A549 (cell line): ENCODE measurements at regions not wholly inside any gene's neighbourhood (a gene's known extent, or its start where the extent isn't known, plus 50 kb on each side); places are given as distances from the start of the nearest gene placed in this dataset.

Experiments used
- ATAC-seq, 2 experiments: fragments of 200-7000 bp in 1 of 2; fragments of >200 bp in 1 of 2; cut with Nextera tagmentation in 1 of 2; cut with Tn5 transposase in 1 of 2; 3 replicates each; pipeline versions ENCODE4 v1.8.0 to v1.9.1; 2018 to 2020; ENCODE audit warnings: mild to moderate bottlenecking in 1 of 2, moderate library complexity in 1 of 2
- CTCF ChIA-PET: fragments of 300-600 bp; sonication (Branson Sonifier 250); formaldehyde crosslinking; extraction: SDS; loops from one replicate; lab custom pipeline; 2021; ENCODE audit warnings: antibody characterized with exemption, inconsistent platforms; lab: Yijun Ruan, JAX
- POLR2A ChIA-PET: fragments of 350-600 bp; formaldehyde crosslinking; extraction: SDS; loops from one replicate; lab custom pipeline; 2021; ENCODE audit warnings: antibody characterized with exemption, inconsistent platforms; lab: Yijun Ruan, JAX
- DNase-seq, 2 experiments: peaks; one replicate each; pipeline versions ENCODE4 v3.0.0 to v3.0.0-alpha.2; 2011 to 2016; ENCODE audit warnings: low read depth in 1 of 2, low spot score in 1 of 2
- FAIRE-seq: peaks from 2 replicates; lab custom pipeline; 2011; peaks lifted over from hg19 to GRCh38; lab: Jason Lieb, UNC
- H3K27ac ChIP-seq, 2 experiments: fragments of >200 bp; sonication (Bioruptor Twin); formaldehyde crosslinking; 3 replicates each; pipeline ENCODE4 v1.5.1; 2016 to 2017
- H3K4me1 ChIP-seq: fragments of >200 bp; sonication (Bioruptor Twin); formaldehyde crosslinking; 3 replicates; pipeline ENCODE4 v1.6.1; 2016
- H3K4me2 ChIP-seq: fragments of >200 bp; sonication (Bioruptor Twin); formaldehyde crosslinking; 3 replicates; pipeline ENCODE4 v1.6.1; 2016
- H3K4me3 ChIP-seq: fragments of >200 bp; sonication (Bioruptor Twin); formaldehyde crosslinking; 3 replicates; pipeline ENCODE4 v1.5.1; 2016
- H3K9me3 ChIP-seq: fragments of >200 bp; sonication (Bioruptor Twin); formaldehyde crosslinking; 3 replicates; pipeline ENCODE4 v1.6.1; 2016
- CEBPB ChIP-seq, 2 experiments: fragments of >200 bp in 1 of 2; sonication (Bioruptor Twin) in 1 of 2; formaldehyde crosslinking in 1 of 2; IDR thresholded peaks; 2 replicates each; pipeline ENCODE4 v1.6.1; 2012 to 2016
- CHD4 ChIP-seq: fragments of 200-600 bp; sonication (generic); IDR thresholded peaks from 2 replicates; pipeline ENCODE4 v1.6.1; 2016; ENCODE audit warnings: antibody characterized with exemption, mild to moderate bottlenecking, borderline replicate concordance
- CTCF ChIP-seq: fragments of >200 bp; sonication (Bioruptor Twin); formaldehyde crosslinking; IDR thresholded peaks from 3 replicates; pipeline ENCODE4 v1.5.1; 2016
- EHF ChIP-seq: fragments of 250-450 bp; sonication (Bioruptor Pico); IDR thresholded peaks from 2 replicates; pipeline ENCODE4 v1.5.0; 2020; ENCODE audit warnings: mild to moderate bottlenecking
- EP300 ChIP-seq, 2 experiments: fragments of >200 bp; sonication (Bioruptor Twin); formaldehyde crosslinking; IDR thresholded peaks; 2 replicates in 1 of 2; 3 replicates in 1 of 2; pipeline ENCODE4 v1.6.1; 2016 to 2017
- ESRRA ChIP-seq: fragments of 150-350 bp; IDR thresholded peaks from 2 replicates; pipeline ENCODE4 v1.6.1; 2014; ENCODE audit warnings: mild to moderate bottlenecking, low read length, borderline replicate concordance
- FOSL2 ChIP-seq, 2 experiments: fragments of 450-650 bp in 1 of 2; fragments of >200 bp in 1 of 2; sonication (Bioruptor Twin) in 1 of 2; formaldehyde crosslinking; IDR thresholded peaks; 2 replicates each; pipeline versions ENCODE4 v1.5.0 to v1.6.1; 2016 to 2020; ENCODE audit warnings: mild to moderate bottlenecking in 1 of 2, moderate library complexity in 1 of 2
- HDAC2 ChIP-seq: fragments of 200-600 bp; sonication (generic); IDR thresholded peaks from 2 replicates; pipeline ENCODE4 v1.6.1; 2016
- HOXA7 ChIP-seq: fragments of 250-450 bp; sonication (Bioruptor Pico); IDR thresholded peaks from 2 replicates; pipeline ENCODE4 v1.5.0; 2020; ENCODE audit warnings: mild to moderate bottlenecking, moderate library complexity
- HOXB13 ChIP-seq: fragments of 250-450 bp; sonication (Bioruptor Pico); IDR thresholded peaks from 2 replicates; pipeline ENCODE4 v1.5.0; 2020; ENCODE audit warnings: low read depth, mild to moderate bottlenecking, moderate library complexity
- KDM1A ChIP-seq: fragments of 200-600 bp; sonication (generic); IDR thresholded peaks from 2 replicates; pipeline ENCODE4 v1.6.1; 2016; ENCODE audit warnings: low read depth, mild to moderate bottlenecking
- MAX ChIP-seq: IDR thresholded peaks from 2 replicates; pipeline ENCODE4 v1.6.1; 2012
- MAZ ChIP-seq: fragments of 150-350 bp; IDR thresholded peaks from 2 replicates; pipeline ENCODE4 v1.6.1; 2014; ENCODE audit warnings: antibody characterized with exemption, low read depth, low read length, borderline replicate concordance
- NR3C1 ChIP-seq: fragments of >200 bp; sonication (Bioruptor Twin); formaldehyde crosslinking; IDR thresholded peaks from 3 replicates; pipeline ENCODE4 v1.6.1; 2017
- POLR2AphosphoS2 ChIP-seq: conservative IDR thresholded peaks from 2 replicates; pipeline ENCODE4 v1.6.1; 2012; ENCODE audit warnings: low read length, improper control_type of control experiment, inconsistent platforms
- REST ChIP-seq: fragments of 200-600 bp; sonication (generic); IDR thresholded peaks from 2 replicates; pipeline ENCODE4 v1.6.1; 2016; ENCODE audit warnings: antibody characterized with exemption, mild to moderate bottlenecking, moderate library complexity
- RFX5 ChIP-seq: fragments of 450-650 bp; IDR thresholded peaks from 2 replicates; pipeline ENCODE4 v1.7.1; 2014; ENCODE audit warnings: antibody characterized with exemption, mild to moderate bottlenecking, moderate library complexity
- SMC3 ChIP-seq: fragments of >200 bp; sonication (Bioruptor Twin); formaldehyde crosslinking; IDR thresholded peaks from 3 replicates; pipeline ENCODE4 v1.6.1; 2018; ENCODE audit warnings: inconsistent platforms
- TFCP2L1 ChIP-seq: fragments of 250-450 bp; sonication (Bioruptor Pico); IDR thresholded peaks from 2 replicates; pipeline ENCODE4 v1.5.0; 2021; ENCODE audit warnings: mild to moderate bottlenecking
- TP53 ChIP-seq: fragments of 250-450 bp; sonication (Bioruptor Pico); IDR thresholded peaks from 2 replicates; pipeline ENCODE4 v1.5.0; 2021; ENCODE audit warnings: mild to moderate bottlenecking, moderate library complexity
- WGBS: methylation state at CpG from one replicate; pipeline ENCODE4 v1.1.6; 2017; ENCODE audit errors: missing lambda C conversion rate; 5-methylcytosine and 5-hydroxymethylcytosine counted together
- TF ChIP-seq, protein P1 (sequence below): fragments of 450-650 bp; IDR thresholded peaks from 2 replicates; pipeline ENCODE4 v1.6.1; 2014; ENCODE audit warnings: antibody characterized with exemption
- TF ChIP-seq, protein P2 (sequence below): fragments of 250-450 bp; sonication (Bioruptor Pico); IDR thresholded peaks from 2 replicates; pipeline ENCODE4 v1.5.0; 2020; ENCODE audit warnings: low read depth, mild to moderate bottlenecking, moderate library complexity

GRCh38 chr5:74304536-74304935 is 336.0 kb downstream of the ENC1 start:
- TF ChIP-seq, protein P1, sequence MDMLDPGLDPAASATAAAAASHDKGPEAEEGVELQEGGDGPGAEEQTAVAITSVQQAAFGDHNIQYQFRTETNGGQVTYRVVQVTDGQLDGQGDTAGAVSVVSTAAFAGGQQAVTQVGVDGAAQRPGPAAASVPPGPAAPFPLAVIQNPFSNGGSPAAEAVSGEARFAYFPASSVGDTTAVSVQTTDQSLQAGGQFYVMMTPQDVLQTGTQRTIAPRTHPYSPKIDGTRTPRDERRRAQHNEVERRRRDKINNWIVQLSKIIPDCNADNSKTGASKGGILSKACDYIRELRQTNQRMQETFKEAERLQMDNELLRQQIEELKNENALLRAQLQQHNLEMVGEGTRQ = no peak
- no peak for TF ChIP-seq ESRRA
- no peak for TF ChIP-seq HOXB13 (CRISPR knock-in tag)
- no peak for TF ChIP-seq RFX5
- no peak for TF ChIP-seq FOSL2 (IDR thresholded peaks at IDR 0.05)
- TF ChIP-seq FOSL2 (CRISPR knock-in tag; IDR thresholded peaks at IDR 0.05) = no peak
- TF ChIP-seq REST = no peak
- no peak for TF ChIP-seq POLR2AphosphoS2
- no peak for TF ChIP-seq NR3C1
- TF ChIP-seq HDAC2 = no peak
- no peak for TF ChIP-seq SMC3
- TF ChIP-seq CEBPB (IDR thresholded peaks at IDR 0.05) = no peak
- TF ChIP-seq EP300 (IDR thresholded peaks at IDR 0.05) = no peak
- TF ChIP-seq TP53 (CRISPR knock-in tag) = no peak
- TF ChIP-seq, protein P2, sequence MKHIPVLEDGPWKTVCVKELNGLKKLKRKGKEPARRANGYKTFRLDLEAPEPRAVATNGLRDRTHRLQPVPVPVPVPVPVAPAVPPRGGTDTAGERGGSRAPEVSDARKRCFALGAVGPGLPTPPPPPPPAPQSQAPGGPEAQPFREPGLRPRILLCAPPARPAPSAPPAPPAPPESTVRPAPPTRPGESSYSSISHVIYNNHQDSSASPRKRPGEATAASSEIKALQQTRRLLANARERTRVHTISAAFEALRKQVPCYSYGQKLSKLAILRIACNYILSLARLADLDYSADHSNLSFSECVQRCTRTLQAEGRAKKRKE = no peak
- no peak for TF ChIP-seq CHD4
- no peak for TF ChIP-seq HOXA7 (CRISPR knock-in tag)
- no peak for TF ChIP-seq MAX
- no peak for TF ChIP-seq EHF (CRISPR knock-in tag)
- TF ChIP-seq TFCP2L1 (CRISPR knock-in tag) = no peak
- H3K4me1 ChIP-seq = no peaks in the 10 kb centered on the region
- no peaks in the 10 kb centered on the region for H3K9me3 ChIP-seq
- ATAC-seq = no peak
- 71% methylated on average over 1 of the region's 1 CpG for WGBS
- no peak overlapping the region for H3K4me2 ChIP-seq
- H3K4me3 ChIP-seq = no peak overlapping the region
- ChIA-PET POLR2A (no interaction called here), CTCF (no interaction called here)
- no peak for DNase-seq
- FAIRE-seq = no peak
- H3K27ac ChIP-seq = no peak overlapping the region

DNA sequence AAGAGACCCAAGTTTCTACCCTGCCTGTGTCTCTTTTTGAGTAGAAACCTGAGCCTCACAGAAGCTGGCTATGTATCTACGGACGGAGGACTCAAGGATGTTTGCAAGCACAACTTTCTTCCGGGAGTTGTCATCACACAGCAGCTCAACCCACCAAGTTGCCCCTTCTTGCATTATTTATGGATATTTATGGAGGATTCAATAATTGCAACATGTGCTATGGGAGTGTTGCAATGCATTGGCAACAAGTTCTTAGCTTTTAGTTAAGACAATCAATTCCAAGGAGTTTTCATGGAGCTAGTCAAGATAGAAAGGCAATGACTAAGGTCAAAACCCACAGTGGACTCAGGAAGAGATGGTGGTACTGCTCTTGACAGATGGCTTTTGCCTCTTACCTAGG is 336.9 kb downstream of the ENC1 start:
- TF ChIP-seq KDM1A (no peak), HDAC2 (no peak), MAZ (no peak)
- 82% methylated on average over 3 of the region's 3 CpGs for WGBS
- Histone ChIP-seq H3K9me3 (no peaks in the 10 kb centered on the region), H3K4me1 (no peaks in the 10 kb centered on the region), H3K4me3 (no peak overlapping the region), H3K27ac (no peak overlapping the region), H3K4me2 (no peak overlapping the region)
- FAIRE-seq (no peak), ATAC-seq (no peak), DNase-seq (no peak)
- POLR2A ChIA-PET = no interaction called here
- CTCF ChIA-PET = no interaction called here

GRCh38 chr5:74301576-74301975 is 339.0 kb downstream of the ENC1 start:
- Histone ChIP-seq H3K4me2 (no peak overlapping the region), H3K4me1 (no peaks in the 10 kb centered on the region), H3K27ac (no peak overlapping the region), H3K4me3 (no peak overlapping the region), H3K9me3 (no peaks in the 10 kb centered on the region)
- DNase-seq (no peak), FAIRE-seq (peak; percentile 79), ATAC-seq (no peak)
- TF ChIP-seq CTCF (no peak), HOXB13 (CRISPR knock-in tag) (no peak)
- POLR2A ChIA-PET = no interaction called here
- CTCF ChIA-PET = no interaction called here
